Sigmoid colon (tissue), 6 donors: ENCODE measurements at regions not wholly inside any gene's neighbourhood (a gene's known extent, or its start where the extent isn't known, plus 50 kb on each side); places are given as distances from the start of the nearest gene placed in this dataset.

Experiments used
- DNase-seq: peaks from one replicate; pipeline ENCODE4 v3.0.0-alpha.2; 2019
- H3K27ac ChIP-seq, 4 donors: fragments of 200-600 bp; sonication (generic); one replicate each; pipeline ENCODE4 v1.5.1; 2016 to 2019; ENCODE audit warnings: mild to moderate bottlenecking in 1 of 4
- H3K27me3 ChIP-seq, 3 donors: fragments of 200-600 bp; sonication (generic); one replicate each; pipeline ENCODE4 v1.5.1; 2019; ENCODE audit warnings: mild to moderate bottlenecking in 1 of 3
- H3K36me3 ChIP-seq, 4 donors: fragments of 200-600 bp; sonication (generic); one replicate each; pipeline ENCODE4 v1.5.1; 2016 to 2019
- H3K4me1 ChIP-seq, 4 donors: fragments of 200-600 bp; sonication (generic); one replicate each; pipeline ENCODE4 v1.5.1; 2017 to 2019
- H3K4me3 ChIP-seq, 4 donors: fragments of 200-600 bp; sonication (generic); one replicate each; pipeline ENCODE4 v1.5.1; 2017 to 2019; ENCODE audit warnings: mild to moderate bottlenecking in 2 of 4, moderate library complexity in 1 of 4
- H3K9me3 ChIP-seq, 4 donors: fragments of 200-600 bp in 3 of 4; sonication (generic) in 3 of 4; one replicate each; pipeline versions ENCODE4 v1.5.1 to v1.6.1; 2013 to 2019
- EP300 ChIP-seq, 4 donors: sonication (generic); formaldehyde crosslinking; IDR thresholded peaks; one replicate each; pipeline ENCODE4 v1.6.1; 2017; ENCODE audit warnings: antibody characterized with exemption in 4 of 4
- POLR2A ChIP-seq, 2 donors: fragments of 450-650 bp; IDR thresholded peaks; one replicate each; pipeline ENCODE4 v1.6.1; 2016; ENCODE audit warnings: antibody characterized with exemption in 2 of 2, mild to moderate bottlenecking in 2 of 2, moderate library complexity in 2 of 2
- POLR2AphosphoS5 ChIP-seq, 4 donors: sonication (generic); formaldehyde crosslinking; IDR thresholded peaks; one replicate each; pipeline ENCODE4 v1.6.1; 2017; ENCODE audit warnings: antibody characterized with exemption in 4 of 4
- WGBS, 2 donors: extraction: QIAGEN DNeasy Blood & Tissue Kit; methylation state at CpG; one replicate each; pipeline ENCODE4 v1.1.7; 2013; 5-methylcytosine and 5-hydroxymethylcytosine counted together
- intact Hi-C: fragments of 100-400 bp; cut with DNase I; formaldehyde crosslinking; loops from one replicate; pipeline ENCODE4 v1.15.1; 2023
- TF ChIP-seq, protein P1 (sequence below), 4 experiments: fragments of 450-650 bp in 3 of 4; fragments of 200-600 bp in 1 of 4; IDR thresholded peaks; one replicate each; pipeline ENCODE4 v1.5.1; 2016 to 2019; ENCODE audit warnings: antibody characterized with exemption in 4 of 4, mild to moderate bottlenecking in 3 of 4, moderate library complexity in 2 of 4
- donor health status: healthy with polysubstance abuse.
- donor health status: healthy.

DNA sequence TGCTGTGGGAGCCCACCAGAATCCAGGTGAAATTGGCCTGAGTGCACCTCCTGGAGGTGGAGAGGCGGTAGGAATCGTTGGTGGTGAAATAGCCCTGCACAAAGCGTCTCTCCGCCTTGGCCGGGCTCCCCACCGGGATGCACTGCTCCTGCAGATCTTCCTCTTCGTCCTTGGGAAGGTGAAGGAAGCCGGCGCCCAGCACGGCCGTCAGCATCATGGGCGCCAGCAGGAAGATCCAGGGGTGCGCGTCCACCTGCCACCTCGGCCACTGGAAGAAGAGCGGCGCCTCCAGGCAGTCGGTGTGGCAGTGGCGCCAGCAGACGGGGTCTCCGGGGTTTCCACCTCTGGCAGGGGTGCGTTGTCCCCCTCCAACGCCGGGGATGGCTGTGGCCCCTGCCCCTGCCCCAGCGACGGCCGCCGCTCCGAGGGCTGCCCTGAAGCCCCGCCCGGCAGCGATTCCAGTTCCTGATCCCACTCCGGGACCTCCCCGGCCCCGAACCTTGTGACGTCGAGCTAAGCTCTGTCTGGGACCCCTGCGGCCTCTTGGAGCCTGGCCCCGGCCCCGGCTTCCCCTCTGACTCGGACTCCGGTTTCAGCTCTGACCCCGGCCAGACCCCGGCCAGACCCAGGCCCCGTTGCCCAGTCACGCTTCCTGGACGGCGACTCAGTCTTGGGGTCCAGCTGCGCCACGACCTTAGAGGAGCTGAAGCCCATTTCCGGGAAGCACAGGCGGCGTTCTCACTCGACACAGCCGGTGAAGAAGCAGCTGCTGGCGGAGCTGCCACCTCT is 91.9 kb downstream of the CD164 start:
- 94 to 96% methylated on average over 56 of the region's 56 CpGs for WGBS, 2 donors
- Histone ChIP-seq H3K36me3 (no peaks in the 10 kb centered on the region), H3K9me3 (no peaks in the 10 kb centered on the region), H3K4me3 (no peak overlapping the region), H3K27me3 (no peaks in the 10 kb centered on the region), H3K4me1 (peaks cover 0 to 8% (median 3%) of the 10 kb centered on the region in 4 donors), H3K27ac (no peak overlapping the region)
- TF ChIP-seq, protein P1, sequence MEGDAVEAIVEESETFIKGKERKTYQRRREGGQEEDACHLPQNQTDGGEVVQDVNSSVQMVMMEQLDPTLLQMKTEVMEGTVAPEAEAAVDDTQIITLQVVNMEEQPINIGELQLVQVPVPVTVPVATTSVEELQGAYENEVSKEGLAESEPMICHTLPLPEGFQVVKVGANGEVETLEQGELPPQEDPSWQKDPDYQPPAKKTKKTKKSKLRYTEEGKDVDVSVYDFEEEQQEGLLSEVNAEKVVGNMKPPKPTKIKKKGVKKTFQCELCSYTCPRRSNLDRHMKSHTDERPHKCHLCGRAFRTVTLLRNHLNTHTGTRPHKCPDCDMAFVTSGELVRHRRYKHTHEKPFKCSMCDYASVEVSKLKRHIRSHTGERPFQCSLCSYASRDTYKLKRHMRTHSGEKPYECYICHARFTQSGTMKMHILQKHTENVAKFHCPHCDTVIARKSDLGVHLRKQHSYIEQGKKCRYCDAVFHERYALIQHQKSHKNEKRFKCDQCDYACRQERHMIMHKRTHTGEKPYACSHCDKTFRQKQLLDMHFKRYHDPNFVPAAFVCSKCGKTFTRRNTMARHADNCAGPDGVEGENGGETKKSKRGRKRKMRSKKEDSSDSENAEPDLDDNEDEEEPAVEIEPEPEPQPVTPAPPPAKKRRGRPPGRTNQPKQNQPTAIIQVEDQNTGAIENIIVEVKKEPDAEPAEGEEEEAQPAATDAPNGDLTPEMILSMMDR (IDR thresholded peaks at IDR 0.05) = no peak
- no peak for TF ChIP-seq POLR2A (IDR thresholded peaks at IDR 0.05)
- no peak for TF ChIP-seq POLR2AphosphoS5 (IDR thresholded peaks at IDR 0.05)
- TF ChIP-seq EP300 (IDR thresholded peaks at IDR 0.05) = no peak
- intact Hi-C loops = no loop called here
- no peak for DNase-seq

DNA sequence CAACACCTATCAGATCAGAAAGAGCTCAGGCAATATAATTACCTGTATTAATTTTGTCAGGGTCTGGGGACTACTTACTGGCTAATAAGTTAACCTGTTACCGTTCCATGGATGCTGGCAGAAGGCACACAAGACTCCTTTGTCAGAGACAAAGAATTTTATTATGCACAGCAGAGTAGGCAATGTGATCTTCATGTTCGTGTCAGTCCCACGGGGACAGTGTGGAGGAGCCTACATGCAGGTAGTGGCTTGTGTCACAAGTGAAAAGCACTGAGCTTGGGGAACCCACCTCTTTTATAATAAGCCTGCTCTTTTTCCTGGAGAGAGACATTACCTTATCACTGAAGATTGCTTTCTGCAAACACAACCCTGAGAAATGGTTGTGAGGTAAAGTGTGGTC is 96.9 kb downstream of the CD164 start:
- H3K9me3 ChIP-seq = no peaks in the 10 kb centered on the region
- no peak for DNase-seq

DNA sequence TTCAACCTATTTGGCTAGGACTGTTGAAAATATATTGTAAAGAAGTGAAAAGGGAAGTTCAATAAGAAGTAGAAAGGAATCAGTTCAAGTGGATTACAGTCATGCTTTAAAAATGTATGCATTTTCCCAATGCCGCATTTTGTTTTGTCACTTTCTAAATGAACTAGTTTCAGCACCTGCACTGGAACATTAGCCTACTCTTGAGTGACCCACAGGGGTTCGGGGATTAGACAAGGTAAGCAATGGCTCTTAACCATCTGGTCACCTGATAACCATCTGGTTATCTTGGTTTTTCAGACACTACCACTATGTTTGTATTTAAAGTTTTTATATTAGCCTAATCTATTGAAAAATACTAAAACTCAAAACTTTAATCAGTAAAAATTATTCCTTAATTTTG is 97.6 kb downstream of the CD164 start:
- H3K27ac ChIP-seq = no peak overlapping the region
- H3K27me3 ChIP-seq = no peaks in the 10 kb centered on the region
- no peaks in the 10 kb centered on the region for H3K4me1 ChIP-seq
- TF ChIP-seq EP300 (IDR thresholded peaks at IDR 0.05) (no peak), POLR2A (IDR thresholded peaks at IDR 0.05) (no peak), POLR2AphosphoS5 (IDR thresholded peaks at IDR 0.05) (no peak)
- TF ChIP-seq, protein P1 (IDR thresholded peaks at IDR 0.05) = no peak
- intact Hi-C loops = no loop called here
- DNase-seq = no peak
- no peaks in the 10 kb centered on the region for H3K9me3 ChIP-seq
- no peaks in the 10 kb centered on the region for H3K36me3 ChIP-seq
- no peak overlapping the region for H3K4me3 ChIP-seq
- WGBS, 2 donors = 76 to 91% methylated on average over 2 of the region's 2 CpGs

More for the DNA sequence above, 96.9 kb downstream of the CD164 start:
- Histone ChIP-seq H3K4me3 (no peak overlapping the region), H3K4me1 (no peaks in the 10 kb centered on the region), H3K36me3 (no peaks in the 10 kb centered on the region), H3K27ac (no peak overlapping the region), H3K27me3 (no peaks in the 10 kb centered on the region)
- intact Hi-C loops = no loop called here
- TF ChIP-seq EP300 (IDR thresholded peaks at IDR 0.05) = no peak
- no peak for TF ChIP-seq POLR2A (IDR thresholded peaks at IDR 0.05)
- TF ChIP-seq, protein P1 (IDR thresholded peaks at IDR 0.05) = no peak
- no peak for TF ChIP-seq POLR2AphosphoS5 (IDR thresholded peaks at IDR 0.05)
- WGBS, 2 donors = 71 to 79% methylated on average over 3 of the region's 3 CpGs

DNA sequence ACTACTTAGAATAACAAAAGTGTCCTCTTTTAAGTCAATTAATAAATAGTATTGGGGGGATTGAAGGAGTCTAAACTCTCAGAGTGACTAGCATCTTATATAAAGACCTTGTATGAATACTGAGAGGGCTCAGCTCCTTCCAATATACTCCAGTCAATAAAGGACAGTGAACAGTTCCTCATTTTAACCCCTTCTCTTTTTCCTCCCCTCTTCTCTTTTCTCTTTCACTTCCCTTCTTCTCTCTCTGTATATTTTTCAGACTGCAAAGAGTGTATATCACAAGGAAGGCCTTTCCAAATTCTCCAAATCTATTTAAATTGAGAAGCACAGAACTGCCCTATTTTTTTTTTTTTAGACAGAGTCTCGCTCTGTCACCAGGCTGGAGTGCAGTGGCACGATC is 99.5 kb downstream of the CD164 start:
- Histone ChIP-seq H3K4me1 (no peaks in the 10 kb centered on the region), H3K4me3 (no peak overlapping the region), H3K36me3 (no peaks in the 10 kb centered on the region), H3K27me3 (no peaks in the 10 kb centered on the region), H3K27ac (no peak overlapping the region), H3K9me3 (no peaks in the 10 kb centered on the region)
- no peak for DNase-seq
- no peak for TF ChIP-seq POLR2AphosphoS5 (IDR thresholded peaks at IDR 0.05)
- no peak for TF ChIP-seq POLR2A (IDR thresholded peaks at IDR 0.05)
- no peak for TF ChIP-seq EP300 (IDR thresholded peaks at IDR 0.05)
- TF ChIP-seq, protein P1 (IDR thresholded peaks at IDR 0.05) = no peak
- 93 to 96% methylated on average over 2 of the region's 2 CpGs for WGBS, 2 donors
- intact Hi-C loops = no loop called here

DNA sequence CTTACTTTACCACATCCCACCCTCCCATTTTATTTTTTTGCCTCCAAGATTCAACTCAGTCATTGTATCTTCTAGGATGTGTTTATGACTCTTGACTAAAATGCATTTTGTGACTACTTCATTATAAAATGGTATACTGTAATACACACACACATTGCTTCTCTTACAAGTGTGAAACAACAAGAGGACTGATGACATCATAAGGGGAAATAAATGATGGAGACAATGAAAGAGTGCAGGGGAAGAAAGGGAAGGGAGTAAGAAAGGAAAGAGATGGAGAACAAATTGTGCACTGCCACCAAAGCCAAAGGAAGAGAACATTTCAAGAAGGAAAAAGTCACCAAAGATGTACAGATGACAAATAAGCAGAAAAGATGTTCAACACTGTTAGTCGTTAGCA is 102.6 kb downstream of the CD164 start:
- Histone ChIP-seq H3K27ac (no peak overlapping the region), H3K27me3 (no peaks in the 10 kb centered on the region), H3K4me3 (no peak overlapping the region), H3K36me3 (no peaks in the 10 kb centered on the region), H3K9me3 (no peaks in the 10 kb centered on the region), H3K4me1 (no peaks in the 10 kb centered on the region)
- no peak for DNase-seq
- WGBS, 2 donors = 90 to 95% methylated on average over 1 of the region's 1 CpG
- intact Hi-C loops = no loop called here
- TF ChIP-seq POLR2AphosphoS5 (IDR thresholded peaks at IDR 0.05) (no peak), EP300 (IDR thresholded peaks at IDR 0.05) (no peak), POLR2A (IDR thresholded peaks at IDR 0.05) (no peak)
- TF ChIP-seq, protein P1 (IDR thresholded peaks at IDR 0.05) = no peak
